ENCODE measurements at regions not wholly inside any gene's neighbourhood (a gene's known extent, or its start where the extent isn't known, plus 50 kb on each side); places are given as distances from the start of the nearest gene placed in this dataset.

GRCh38 chr11:129590753-129591475 lies 215.3 kb downstream of the BARX2 start:
- ChIA-PET POLR2A (no interaction called here), RAD21 (ENCODE audit: low non-redundant PET in 1 of 2, low total read pairs in 2 of 2, uncharacterized antibody in 2 of 2, unreplicated experiment in 2 of 2) (no interaction called here), CTCF (no interaction called here)
- H3K36me3 ChIP-seq (ENCODE audit: control insufficient read depth in 1 of 2, insufficient read depth in 2 of 2, low read length in 2 of 2): no peaks in the 10 kb centered on the region
- ATAC-seq: no peak
- no peaks in the 10 kb centered on the region for H3K79me2 ChIP-seq (ENCODE audit: insufficient read depth, low read length)
- H3K4me2 ChIP-seq (ENCODE audit: low read length): no peak overlapping the region
- H3K9me2 ChIP-seq (ENCODE audit: insufficient read depth): no peaks in the 10 kb centered on the region
- no peak overlapping the region for H3K27ac ChIP-seq (ENCODE audit: low read depth, low read length)
- H3K4me3 ChIP-seq (replicated peaks in 1 of 2; ENCODE audit: low read depth in 1 of 2, low read length in 2 of 2): no peak overlapping the region
- H3K4me1 ChIP-seq (ENCODE audit: control insufficient read depth in 1 of 2, insufficient read depth in 2 of 2, low read length in 2 of 2): no peaks in the 10 kb centered on the region
- no peaks in the 10 kb centered on the region for H3K27me3 ChIP-seq (ENCODE audit: insufficient read depth, low read length)
- no peaks in the 10 kb centered on the region for H4K20me1 ChIP-seq (ENCODE audit: insufficient read depth)
- H3K9me3 ChIP-seq (ENCODE audit: control insufficient read depth in 1 of 2, insufficient read depth in 1 of 2, low read depth in 1 of 2, low read length in 2 of 2): no peaks in the 10 kb centered on the region
- intact Hi-C loops (cut with micrococcal nuclease): no loop called here
- H3K9ac ChIP-seq (ENCODE audit: low read length): no peak overlapping the region
- TF ChIP-seq REST (IDR thresholded peaks at IDR 0.05; ENCODE audit: low read depth): no peak
- no peak for TF ChIP-seq FOSL1 (IDR thresholded peaks at IDR 0.05; ENCODE audit: low read depth)
- no peak for TF ChIP-seq ATF3 (IDR thresholded peaks at IDR 0.05)
- no peak for TF ChIP-seq EGR1 (IDR thresholded peaks at IDR 0.05; ENCODE audit: low read depth)
- no peak for TF ChIP-seq CBX3 (IDR thresholded peaks at IDR 0.05; ENCODE audit: low read depth)
- TF ChIP-seq, protein P1, sequence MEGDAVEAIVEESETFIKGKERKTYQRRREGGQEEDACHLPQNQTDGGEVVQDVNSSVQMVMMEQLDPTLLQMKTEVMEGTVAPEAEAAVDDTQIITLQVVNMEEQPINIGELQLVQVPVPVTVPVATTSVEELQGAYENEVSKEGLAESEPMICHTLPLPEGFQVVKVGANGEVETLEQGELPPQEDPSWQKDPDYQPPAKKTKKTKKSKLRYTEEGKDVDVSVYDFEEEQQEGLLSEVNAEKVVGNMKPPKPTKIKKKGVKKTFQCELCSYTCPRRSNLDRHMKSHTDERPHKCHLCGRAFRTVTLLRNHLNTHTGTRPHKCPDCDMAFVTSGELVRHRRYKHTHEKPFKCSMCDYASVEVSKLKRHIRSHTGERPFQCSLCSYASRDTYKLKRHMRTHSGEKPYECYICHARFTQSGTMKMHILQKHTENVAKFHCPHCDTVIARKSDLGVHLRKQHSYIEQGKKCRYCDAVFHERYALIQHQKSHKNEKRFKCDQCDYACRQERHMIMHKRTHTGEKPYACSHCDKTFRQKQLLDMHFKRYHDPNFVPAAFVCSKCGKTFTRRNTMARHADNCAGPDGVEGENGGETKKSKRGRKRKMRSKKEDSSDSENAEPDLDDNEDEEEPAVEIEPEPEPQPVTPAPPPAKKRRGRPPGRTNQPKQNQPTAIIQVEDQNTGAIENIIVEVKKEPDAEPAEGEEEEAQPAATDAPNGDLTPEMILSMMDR (IDR thresholded peaks at IDR 0.05 in 2 of 3, conservative IDR thresholded peaks at IDR 0.05 in 1 of 3; ENCODE audit: borderline replicate concordance in 1 of 3, insufficient read depth in 1 of 3, low read depth in 2 of 3, low read length in 2 of 3): no peak
- TF ChIP-seq ELF1 (IDR thresholded peaks at IDR 0.05; ENCODE audit: borderline replicate concordance, low read depth): no peak
- TF ChIP-seq, protein P2, sequence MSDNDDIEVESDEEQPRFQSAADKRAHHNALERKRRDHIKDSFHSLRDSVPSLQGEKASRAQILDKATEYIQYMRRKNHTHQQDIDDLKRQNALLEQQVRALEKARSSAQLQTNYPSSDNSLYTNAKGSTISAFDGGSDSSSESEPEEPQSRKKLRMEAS (IDR thresholded peaks at IDR 0.05): no peak
- TF ChIP-seq EZH2phosphoT487 (IDR thresholded peaks at IDR 0.05; ENCODE audit: borderline replicate concordance): no peak
- TF ChIP-seq TCF7L2 (IDR thresholded peaks at IDR 0.05; ENCODE audit: borderline replicate concordance, extremely low read depth, insufficient read depth, insufficient read length): no peak
- TF ChIP-seq JUND (IDR thresholded peaks at IDR 0.05): no peak
- DNase-seq (ENCODE audit: low read depth, low spot score): no peak
- no TSS peak for BruUV-seq (replicated peaks)
- no peak overlapping the region for H2AFZ ChIP-seq (ENCODE audit: low read depth, low read length, poor library complexity, severe bottlenecking)

Measured in HCT116 (cell line).